Nephron (organoid): ENCODE measurements at regions not wholly inside any gene's neighbourhood (a gene's known extent, or its start where the extent isn't known, plus 50 kb on each side); places are given as distances from the start of the nearest gene placed in this dataset.

ENCODE experiments used
- H3K27ac Mint-ChIP-seq, 3 experiments: 2 replicates each; pipeline ENCODE4 v1.8.0; 2020; ENCODE audit warnings: mixed read lengths in 3 of 3, mild to moderate bottlenecking in 2 of 3, moderate library complexity in 1 of 3
- H3K27me3 Mint-ChIP-seq: 2 replicates; pipeline ENCODE4 v1.8.0; 2021; ENCODE audit warnings: low read depth, mild to moderate bottlenecking, moderate library complexity, mixed read lengths
- H3K36me3 Mint-ChIP-seq: 2 replicates; pipeline ENCODE4 v1.8.0; 2020; ENCODE audit warnings: low read depth, mixed read lengths
- H3K4me1 Mint-ChIP-seq: 2 replicates; pipeline ENCODE4 v1.8.0; 2020; ENCODE audit warnings: mixed read lengths
- H3K4me3 Mint-ChIP-seq, 3 experiments: 2 replicates each; pipeline ENCODE4 v1.8.0; 2020; ENCODE audit warnings: mild to moderate bottlenecking in 3 of 3, mixed read lengths in 3 of 3, moderate library complexity in 2 of 3
- H3K9me3 Mint-ChIP-seq: 2 replicates; pipeline ENCODE4 v1.8.0; 2020; ENCODE audit warnings: mixed read lengths
- CTCF ChIP-seq, 3 experiments: fragments of 200-600 bp; sonication (generic); IDR thresholded peaks; one replicate each; pipeline ENCODE4 v1.5.0; 2021; ENCODE audit warnings: antibody characterized with exemption in 3 of 3; ENCODE audit not compliant: unreplicated experiment in 3 of 3

- Mint-ChIP-seq H3K36me3 (no peaks in the 10 kb centered on the region), H3K9me3 (no peaks in the 10 kb centered on the region), H3K4me3 (no peak overlapping the region), H3K27me3 (peaks cover 4% of the 10 kb centered on the region), H3K27ac (peak overlapping the region in 2 of 3 experiments; percentile 46 to 49), H3K4me1 (peaks cover 16% of the 10 kb centered on the region)
- TF ChIP-seq CTCF (IDR thresholded peaks at IDR 0.05; ENCODE audit: unreplicated experiment in 3 of 3): no peak
Measured at GRCh38 chr15:95887666-95888390, 442.7 kb upstream of the NR2F2 start.

DNA sequence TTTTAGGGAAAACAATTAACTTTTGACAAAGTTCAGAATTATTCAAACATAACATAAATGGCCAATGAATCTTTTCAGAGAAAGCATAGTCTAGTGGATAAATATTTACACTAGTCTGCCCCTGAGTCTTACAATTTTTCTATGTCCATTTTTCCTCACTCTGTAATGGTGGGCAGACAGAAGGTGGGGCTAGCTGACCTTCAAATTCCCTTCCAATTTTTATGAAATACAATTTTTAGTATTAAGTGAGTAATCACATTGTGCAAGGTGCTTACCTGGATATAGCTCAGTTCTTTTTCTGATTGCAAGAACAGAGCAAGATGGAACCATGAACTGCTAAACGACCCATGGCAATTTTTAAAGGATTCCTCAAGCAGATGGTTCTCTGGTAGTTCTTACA lies 441.7 kb upstream of the NR2F2 start:
- Mint-ChIP-seq H3K36me3 (no peaks in the 10 kb centered on the region), H3K4me1 (peaks cover 14% of the 10 kb centered on the region)

GRCh38 chr15:95894407-95894956 lies 436.0 kb upstream of the NR2F2 start:
- Mint-ChIP-seq H3K4me3 (no peak overlapping the region), H3K36me3 (no peaks in the 10 kb centered on the region), H3K4me1 (peaks cover 29% of the 10 kb centered on the region), H3K9me3 (no peaks in the 10 kb centered on the region), H3K27me3 (peaks cover 3% of the 10 kb centered on the region), H3K27ac (peak overlapping the region; percentile 24 to 78 (median 77))
- no peak for TF ChIP-seq CTCF (IDR thresholded peaks at IDR 0.05; ENCODE audit: unreplicated experiment in 3 of 3)

More for the DNA sequence above, 441.7 kb upstream of the NR2F2 start:
- TF ChIP-seq CTCF (IDR thresholded peaks at IDR 0.05; ENCODE audit: unreplicated experiment in 3 of 3): no peak
- Mint-ChIP-seq H3K4me3 (no peak overlapping the region), H3K27me3 (peaks cover 4% of the 10 kb centered on the region), H3K9me3 (no peaks in the 10 kb centered on the region), H3K27ac (no peak overlapping the region)

GRCh38 chr15:95895508-95895907 lies 435.0 kb upstream of the NR2F2 start:
- Mint-ChIP-seq H3K4me3 (no peak overlapping the region), H3K36me3 (no peaks in the 10 kb centered on the region), H3K27ac (peak overlapping the region; percentile 1 to 43 (median 30)), H3K9me3 (no peaks in the 10 kb centered on the region), H3K4me1 (peaks cover 29% of the 10 kb centered on the region), H3K27me3 (no peaks in the 10 kb centered on the region)
- TF ChIP-seq CTCF (IDR thresholded peaks at IDR 0.05; ENCODE audit: unreplicated experiment in 3 of 3): no peak

DNA sequence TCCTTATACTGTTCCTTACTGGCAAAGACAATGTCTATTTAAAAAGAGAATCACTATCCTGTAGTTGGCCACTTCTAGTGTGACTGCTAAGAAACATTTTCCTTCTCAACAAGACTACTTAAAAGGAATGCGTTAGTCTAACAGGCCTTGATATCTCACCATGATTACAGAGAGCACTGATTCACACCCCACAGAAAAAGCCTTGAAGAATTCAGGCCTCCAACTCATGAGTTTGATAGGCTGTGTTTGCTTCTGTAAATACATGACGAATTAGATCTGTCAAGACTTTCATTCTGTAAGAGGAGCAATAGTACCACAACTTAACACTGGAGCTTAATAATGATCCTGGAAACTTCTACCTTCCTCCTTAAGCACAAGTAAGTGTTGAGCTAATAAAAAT lies 432.8 kb upstream of the NR2F2 start:
- H3K4me1 Mint-ChIP-seq: peaks cover 32% of the 10 kb centered on the region
- H3K36me3 Mint-ChIP-seq: no peaks in the 10 kb centered on the region
- H3K4me3 Mint-ChIP-seq: no peak overlapping the region
- TF ChIP-seq CTCF (IDR thresholded peaks at IDR 0.05; ENCODE audit: unreplicated experiment in 3 of 3): no peak
- H3K27ac Mint-ChIP-seq: peak overlapping the region in 1 of 3 experiments; percentile 39
- H3K27me3 Mint-ChIP-seq: no peaks in the 10 kb centered on the region
- no peaks in the 10 kb centered on the region for H3K9me3 Mint-ChIP-seq

GRCh38 chr15:95898761-95899160 lies 431.7 kb upstream of the NR2F2 start:
- no peaks in the 10 kb centered on the region for H3K27me3 Mint-ChIP-seq
- no peaks in the 10 kb centered on the region for H3K9me3 Mint-ChIP-seq
- no peaks in the 10 kb centered on the region for H3K36me3 Mint-ChIP-seq
- peaks cover 37% of the 10 kb centered on the region for H3K4me1 Mint-ChIP-seq
- no peak overlapping the region for H3K4me3 Mint-ChIP-seq
- peak overlapping the region in 1 of 3 experiments; percentile 36 for H3K27ac Mint-ChIP-seq
- no peak for TF ChIP-seq CTCF (IDR thresholded peaks at IDR 0.05; ENCODE audit: unreplicated experiment in 3 of 3)
